Chondrocyte (in vitro differentiated cells): ENCODE measurements at regions not wholly inside any gene's neighbourhood (a gene's known extent, or its start where the extent isn't known, plus 50 kb on each side); places are given as distances from the start of the nearest gene placed in this dataset.

Experiments used
- DNase-seq: peaks from one replicate; pipeline ENCODE4 v3.0.0; 2021; ENCODE audit warnings: mixed read lengths, low spot score
- H3K27ac Mint-ChIP-seq: one replicate; pipeline ENCODE4 v1.8.0; 2021; ENCODE audit warnings: mild to moderate bottlenecking, moderate library complexity, mixed read lengths; ENCODE audit not compliant: unreplicated experiment
- H3K27me3 Mint-ChIP-seq: 2 replicates; pipeline ENCODE4 v1.8.0; 2021; ENCODE audit warnings: low read depth, mixed read lengths
- H3K36me3 Mint-ChIP-seq: 2 replicates; pipeline ENCODE4 v1.8.0; 2021; ENCODE audit warnings: low read depth, mixed read lengths
- H3K4me1 Mint-ChIP-seq: 2 replicates; pipeline ENCODE4 v1.8.0; 2021; ENCODE audit warnings: low read depth, mild to moderate bottlenecking, mixed read lengths
- H3K4me3 Mint-ChIP-seq: one replicate; pipeline ENCODE4 v1.8.0; 2021; ENCODE audit warnings: mild to moderate bottlenecking, moderate library complexity, mixed read lengths; ENCODE audit not compliant: unreplicated experiment
- H3K9me3 Mint-ChIP-seq: 2 replicates; pipeline ENCODE4 v1.8.0; 2021; ENCODE audit warnings: low read depth, mixed read lengths
- CTCF ChIP-seq: fragments of 200-600 bp; sonication (generic); IDR thresholded peaks from 2 replicates; pipeline ENCODE4 v1.5.0; 2021; ENCODE audit warnings: antibody characterized with exemption, mild to moderate bottlenecking, moderate library complexity

DNA sequence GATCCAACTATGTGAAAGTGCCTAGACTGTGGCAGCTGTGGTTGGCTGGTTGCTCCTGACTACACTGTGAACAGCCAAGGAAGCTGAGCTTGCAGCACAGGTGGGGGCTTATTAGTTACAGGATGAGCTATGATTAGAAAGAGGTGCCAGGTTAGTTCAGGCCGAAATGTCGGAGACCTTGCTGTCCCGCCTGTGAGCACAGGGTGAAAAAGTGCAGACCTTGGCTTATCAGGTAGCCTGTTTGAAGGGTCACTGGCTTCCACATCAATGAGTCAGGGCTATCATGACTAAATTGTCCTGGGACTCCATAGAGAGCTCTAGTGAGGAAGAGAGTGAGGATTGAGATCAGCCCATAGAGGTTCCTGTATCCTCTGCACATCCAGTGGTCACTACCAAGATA is 114.3 kb upstream of the PLPPR1 start:
- Mint-ChIP-seq H3K4me1 (no peaks in the 10 kb centered on the region), H3K4me3 (no peak overlapping the region), H3K9me3 (peaks cover 5% of the 10 kb centered on the region), H3K36me3 (no peaks in the 10 kb centered on the region), H3K27me3 (peaks cover 5% of the 10 kb centered on the region), H3K27ac (no peak overlapping the region)
- TF ChIP-seq CTCF, result no peak
- DNase-seq, result no peak

GRCh38 chr9:100919506-100919905 is 109.0 kb upstream of the PLPPR1 start:
- no peak overlapping the region for H3K4me3 Mint-ChIP-seq
- H3K27ac Mint-ChIP-seq, result no peak overlapping the region
- peaks cover 10% of the 10 kb centered on the region for H3K9me3 Mint-ChIP-seq
- TF ChIP-seq CTCF, result no peak
- no peaks in the 10 kb centered on the region for H3K27me3 Mint-ChIP-seq
- H3K36me3 Mint-ChIP-seq, result no peaks in the 10 kb centered on the region
- no peak for DNase-seq
- H3K4me1 Mint-ChIP-seq, result no peaks in the 10 kb centered on the region

- no peaks in the 10 kb centered on the region for H3K36me3 Mint-ChIP-seq
- H3K27me3 Mint-ChIP-seq, result no peaks in the 10 kb centered on the region
- H3K27ac Mint-ChIP-seq, result no peak overlapping the region
- no peak overlapping the region for H3K4me3 Mint-ChIP-seq
- TF ChIP-seq CTCF, result no peak
- no peaks in the 10 kb centered on the region for H3K4me1 Mint-ChIP-seq
- no peak for DNase-seq
- H3K9me3 Mint-ChIP-seq, result peaks cover 5% of the 10 kb centered on the region
Observed at GRCh38 chr9:100926366-100926765, 102.2 kb upstream of the PLPPR1 start.

DNA sequence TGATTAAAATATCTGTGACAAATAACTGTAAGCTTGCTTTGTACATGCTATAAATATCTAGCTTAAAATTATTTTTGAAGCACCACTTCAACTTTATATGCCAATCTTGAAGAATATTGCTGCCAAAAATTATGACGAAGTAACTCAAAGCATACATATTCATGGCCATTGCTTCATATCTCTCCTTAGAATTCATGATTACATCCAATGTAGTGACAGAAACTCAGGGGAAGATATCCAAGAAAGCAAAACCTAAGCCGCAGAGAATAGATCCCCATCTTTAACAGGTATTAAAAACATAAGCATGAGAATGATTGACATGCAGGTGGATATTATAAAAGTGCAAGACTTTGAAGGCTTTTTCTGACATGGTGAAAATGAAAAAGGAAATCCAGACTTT is 100.8 kb upstream of the PLPPR1 start:
- DNase-seq, result no peak
- TF ChIP-seq CTCF, result no peak
- no peaks in the 10 kb centered on the region for H3K36me3 Mint-ChIP-seq
- no peaks in the 10 kb centered on the region for H3K4me1 Mint-ChIP-seq
- H3K4me3 Mint-ChIP-seq, result no peak overlapping the region
- H3K9me3 Mint-ChIP-seq, result peaks cover 2% of the 10 kb centered on the region
- no peaks in the 10 kb centered on the region for H3K27me3 Mint-ChIP-seq
- H3K27ac Mint-ChIP-seq, result no peak overlapping the region

DNA sequence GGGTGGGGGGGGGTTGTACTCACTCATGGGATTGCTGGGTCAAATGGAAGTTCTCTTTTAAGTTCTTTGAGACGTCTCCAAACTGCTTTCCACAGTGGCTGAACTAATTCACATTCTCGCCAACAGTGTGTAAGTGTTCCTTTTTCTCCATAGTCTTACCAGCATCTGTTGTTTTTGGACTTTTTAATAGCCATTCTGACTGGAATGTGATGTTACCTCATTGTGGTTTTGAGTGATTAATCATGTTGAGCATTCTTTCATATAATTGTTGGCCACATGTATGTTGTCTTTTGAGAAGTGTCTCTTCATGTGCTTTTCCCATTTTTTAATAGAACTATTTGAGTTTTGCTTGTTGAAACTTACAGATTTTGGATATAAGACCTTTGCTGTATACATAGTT is 94.9 kb upstream of the PLPPR1 start:
- no peak for DNase-seq
- peaks cover 11% of the 10 kb centered on the region for H3K9me3 Mint-ChIP-seq

More for the DNA sequence above, 94.9 kb upstream of the PLPPR1 start:
- no peak overlapping the region for H3K27ac Mint-ChIP-seq
- peaks cover 1% of the 10 kb centered on the region for H3K27me3 Mint-ChIP-seq
- TF ChIP-seq CTCF, result no peak
- no peaks in the 10 kb centered on the region for H3K36me3 Mint-ChIP-seq
- H3K4me1 Mint-ChIP-seq, result no peaks in the 10 kb centered on the region
- H3K4me3 Mint-ChIP-seq, result no peak overlapping the region
